Endothelial cell (in vitro differentiated cells): ENCODE measurements at regions not wholly inside any gene's neighbourhood (a gene's known extent, or its start where the extent isn't known, plus 50 kb on each side); places are given as distances from the start of the nearest gene placed in this dataset.

Source experiments
- DNase-seq: peaks from one replicate; pipeline ENCODE4 v3.0.0; 2021; ENCODE audit warnings: low spot score
- H3K27ac Mint-ChIP-seq: one replicate; pipeline ENCODE4 v1.8.0; 2021; ENCODE audit warnings: mixed read lengths, inconsistent platforms; ENCODE audit not compliant: unreplicated experiment
- H3K27me3 Mint-ChIP-seq: one replicate; pipeline ENCODE4 v1.8.0; 2021; ENCODE audit warnings: mild to moderate bottlenecking, moderate library complexity, mixed read lengths, inconsistent platforms; ENCODE audit not compliant: unreplicated experiment
- H3K36me3 Mint-ChIP-seq: one replicate; pipeline ENCODE4 v1.8.0; 2021; ENCODE audit warnings: mild to moderate bottlenecking, low read depth, mixed read lengths, inconsistent platforms; ENCODE audit not compliant: unreplicated experiment
- H3K4me1 Mint-ChIP-seq: one replicate; pipeline ENCODE4 v1.8.0; 2021; ENCODE audit warnings: mild to moderate bottlenecking, mixed read lengths, inconsistent platforms; ENCODE audit not compliant: unreplicated experiment
- H3K4me3 Mint-ChIP-seq: one replicate; pipeline ENCODE4 v1.8.0; 2021; ENCODE audit warnings: mild to moderate bottlenecking, mixed read lengths, inconsistent platforms; ENCODE audit not compliant: unreplicated experiment
- H3K9me3 Mint-ChIP-seq: one replicate; pipeline ENCODE4 v1.8.0; 2021; ENCODE audit warnings: mixed read lengths, inconsistent platforms; ENCODE audit not compliant: unreplicated experiment
- CTCF ChIP-seq: fragments of 200-600 bp; sonication (generic); IDR thresholded peaks from one replicate; pipeline ENCODE4 v1.5.0; 2021; ENCODE audit warnings: antibody characterized with exemption; ENCODE audit not compliant: unreplicated experiment

DNA sequence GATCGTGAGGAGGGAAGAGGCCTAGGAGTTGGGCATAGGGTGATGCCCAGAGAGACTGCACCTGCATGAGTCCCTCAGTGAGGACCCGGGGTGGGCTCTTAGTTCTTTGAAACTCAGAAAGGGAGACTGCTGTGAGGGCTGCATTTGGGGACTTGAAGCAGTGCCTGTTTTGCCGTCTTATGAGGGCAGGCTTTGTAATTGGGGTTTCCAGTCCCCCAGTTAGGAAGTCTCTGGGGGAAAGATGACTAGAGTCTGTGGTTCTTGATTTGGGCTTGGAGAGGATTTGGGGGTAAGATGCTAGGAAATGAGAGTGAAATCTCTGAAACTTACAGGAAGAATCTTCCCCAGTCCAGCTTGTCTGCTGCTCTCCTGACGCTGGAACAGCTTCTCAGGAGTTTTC, 99.6 kb downstream of the ARF6 start:
- H3K27ac Mint-ChIP-seq, result no peak overlapping the region
- H3K27me3 Mint-ChIP-seq, result peaks cover 2% of the 10 kb centered on the region
- no peaks in the 10 kb centered on the region for H3K9me3 Mint-ChIP-seq
- TF ChIP-seq CTCF, result no peak
- no peak overlapping the region for H3K4me3 Mint-ChIP-seq
- H3K36me3 Mint-ChIP-seq, result no peaks in the 10 kb centered on the region
- no peak for DNase-seq
- H3K4me1 Mint-ChIP-seq, result no peaks in the 10 kb centered on the region

DNA sequence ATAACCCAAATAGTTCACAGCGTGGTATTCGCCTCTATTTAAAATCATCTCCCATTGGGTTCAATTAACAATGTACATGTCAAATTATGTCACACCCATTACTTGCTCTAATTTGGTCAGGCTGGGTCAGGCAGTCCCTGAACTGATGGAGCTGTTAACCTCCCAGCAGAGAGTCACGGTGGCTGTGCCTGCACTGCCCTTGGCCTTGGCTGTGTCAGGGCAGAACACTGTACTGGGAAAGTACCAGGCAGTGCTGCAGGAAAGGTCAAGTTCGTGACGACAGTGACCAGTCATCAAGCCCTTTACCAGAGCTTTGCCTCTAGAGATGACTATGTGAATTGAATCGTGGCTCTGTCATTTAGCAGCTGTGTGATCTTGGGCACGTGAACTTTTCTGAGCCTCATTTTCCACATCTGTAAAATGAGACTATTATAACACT, 100.0 kb downstream of the ARF6 start:
- no peak for TF ChIP-seq CTCF
- H3K4me1 Mint-ChIP-seq, result no peaks in the 10 kb centered on the region
- no peaks in the 10 kb centered on the region for H3K36me3 Mint-ChIP-seq
- no peak for DNase-seq
- no peak overlapping the region for H3K27ac Mint-ChIP-seq
- no peak overlapping the region for H3K4me3 Mint-ChIP-seq
- H3K9me3 Mint-ChIP-seq, result no peaks in the 10 kb centered on the region
- peaks cover 2% of the 10 kb centered on the region for H3K27me3 Mint-ChIP-seq

- Mint-ChIP-seq H3K4me1 (no peaks in the 10 kb centered on the region), H3K9me3 (no peaks in the 10 kb centered on the region), H3K27me3 (peaks cover 2% of the 10 kb centered on the region), H3K36me3 (no peaks in the 10 kb centered on the region), H3K27ac (no peak overlapping the region), H3K4me3 (no peak overlapping the region)
- no peak for DNase-seq
- no peak for TF ChIP-seq CTCF
Observed at GRCh38 chr14:49993565-49993964, 100.7 kb downstream of the ARF6 start.

- H3K9me3 Mint-ChIP-seq, result no peaks in the 10 kb centered on the region
- no peak for TF ChIP-seq CTCF
- peaks cover 12% of the 10 kb centered on the region for H3K4me1 Mint-ChIP-seq
- no peak for DNase-seq
- no peaks in the 10 kb centered on the region for H3K36me3 Mint-ChIP-seq
- H3K27ac Mint-ChIP-seq, result no peak overlapping the region
- peaks cover 2% of the 10 kb centered on the region for H3K27me3 Mint-ChIP-seq
- no peak overlapping the region for H3K4me3 Mint-ChIP-seq
Observed at GRCh38 chr14:49994951-49995561, 102.2 kb downstream of the ARF6 start.

DNA sequence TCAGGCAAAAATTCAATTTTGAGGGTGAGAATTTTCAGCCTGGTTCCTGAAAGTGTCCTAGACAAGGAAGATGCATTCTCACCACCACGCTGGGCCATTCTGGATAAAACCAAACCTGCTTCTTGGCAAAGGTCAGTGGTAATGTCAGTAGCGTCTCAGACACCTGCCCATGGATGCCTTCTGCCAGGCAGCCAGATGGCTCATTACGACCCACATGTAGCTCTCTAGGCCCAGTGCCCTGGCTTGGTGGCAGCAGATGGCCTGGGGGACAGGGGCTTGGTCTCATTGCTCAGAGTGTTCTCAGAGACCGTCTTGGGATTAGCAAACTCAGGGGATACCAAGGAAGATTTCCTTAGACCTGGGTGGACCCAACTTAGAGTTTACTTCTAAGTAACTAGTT, 105.1 kb downstream of the ARF6 start:
- no peak overlapping the region for H3K4me3 Mint-ChIP-seq
- H3K4me1 Mint-ChIP-seq, result peaks cover 31% of the 10 kb centered on the region
- H3K9me3 Mint-ChIP-seq, result no peaks in the 10 kb centered on the region
- no peaks in the 10 kb centered on the region for H3K36me3 Mint-ChIP-seq
- peaks cover 8% of the 10 kb centered on the region for H3K27me3 Mint-ChIP-seq
- no peak overlapping the region for H3K27ac Mint-ChIP-seq
- no peak for TF ChIP-seq CTCF
- no peak for DNase-seq
